Mammary epithelial cell (primary cell): ENCODE measurements at regions not wholly inside any gene's neighbourhood (a gene's known extent, or its start where the extent isn't known, plus 50 kb on each side); places are given as distances from the start of the nearest gene placed in this dataset.
A peak's percentile ranks its signal among the peaks of the same experiment; 100 is the strongest.

Experiments
- CTCF ChIP-seq, 2 donors: IDR thresholded peaks in 1 of 2; conservative IDR thresholded peaks in 1 of 2; 2 replicates each; pipeline ENCODE4 v1.5.1; 2011 to 2012; ENCODE audit warnings: inconsistent platforms in 2 of 2, low read length in 2 of 2, mild to moderate bottlenecking in 2 of 2, control low read depth in 1 of 2, low read depth in 1 of 2; ENCODE audit not compliant: insufficient read depth in 1 of 2; ENCODE audit errors: extremely low read depth in 1 of 2
- EZH2 ChIP-seq: IDR thresholded peaks from 2 replicates; pipeline ENCODE4 v1.6.1; 2012; ENCODE audit warnings: low read length, inconsistent platforms, borderline replicate concordance

GRCh38 chr12:107317751-107318555 lies 224.6 kb upstream of the CRY1 start:
- TF ChIP-seq EZH2 (no peak), CTCF (conservative IDR thresholded peaks at IDR 0.05 in 1 of 2, IDR thresholded peaks at IDR 0.05 in 1 of 2; ENCODE audit: extremely low read depth in 1 of 2, insufficient read depth in 1 of 2, low read depth in 1 of 2, low read length in 2 of 2) (peak; percentile 15 to 57)
